ENCODE measurements at regions not wholly inside any gene's neighbourhood (a gene's known extent, or its start where the extent isn't known, plus 50 kb on each side); places are given as distances from the start of the nearest gene placed in this dataset.

DNA sequence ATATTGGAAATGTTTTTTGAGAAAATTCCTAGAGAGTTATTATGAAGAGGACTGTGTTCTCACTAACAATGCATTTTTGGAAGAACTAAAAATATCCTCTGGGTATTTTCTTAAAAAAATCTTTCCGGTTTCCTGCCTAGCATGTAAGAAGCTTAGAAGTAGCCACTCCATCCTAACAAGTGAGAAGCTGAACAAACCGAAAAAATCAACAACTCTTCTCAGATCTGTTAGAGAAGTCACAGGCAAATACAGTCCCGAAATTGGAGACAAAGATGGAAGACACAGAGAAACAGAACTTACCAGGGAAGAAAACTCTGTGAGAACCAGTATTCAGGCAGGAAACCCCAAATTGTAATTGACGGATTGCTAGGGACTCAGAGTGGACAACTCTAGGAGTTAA is 173.0 kb downstream of the KLF12 start:
- no peak overlapping the region for H3K27ac Mint-ChIP-seq
- H3K4me3 ChIP-seq (replicated peaks in 1 of 3; ENCODE audit: low read depth in 2 of 3, low read length in 3 of 3): no peak overlapping the region
- no peaks in the 10 kb centered on the region for H3K27me3 Mint-ChIP-seq (ENCODE audit: low read depth in 3 of 3)
- H3K79me2 ChIP-seq (ENCODE audit: insufficient read depth, low read length): no peaks in the 10 kb centered on the region
- H3K27ac ChIP-seq (ENCODE audit: low read depth in 1 of 2, low read length in 2 of 2): no peak overlapping the region
- no peaks in the 10 kb centered on the region for H3K36me3 Mint-ChIP-seq
- H3K4me2 ChIP-seq (replicated peaks; ENCODE audit: extremely low read depth, low read length, poor library complexity, severe bottlenecking): no peak overlapping the region
- H3K9me3 ChIP-seq (replicated peaks in 1 of 2; ENCODE audit: control insufficient read depth in 1 of 2, insufficient read depth in 1 of 2, low read length in 2 of 2): no peaks in the 10 kb centered on the region
- WGBS (ENCODE audit: insufficient coverage): no CpG with 5 or more reads among the region's 4 CpGs
- H4K20me1 ChIP-seq (ENCODE audit: insufficient read depth, low read length): no peaks in the 10 kb centered on the region
- H3K9me3 Mint-ChIP-seq: peaks cover 0 to 5% (median 2%) of the 10 kb centered on the region in 7 donors
- no peaks in the 10 kb centered on the region for H3K4me1 ChIP-seq (ENCODE audit: control insufficient read depth in 1 of 2, insufficient read depth in 2 of 2, low read length in 2 of 2)
- H2AFZ ChIP-seq (ENCODE audit: insufficient read depth, low read depth, low read length, poor library complexity, severe bottlenecking): no peak overlapping the region
- H3K9ac ChIP-seq (ENCODE audit: insufficient read depth, low read length, poor library complexity, severe bottlenecking): no peak overlapping the region
- TF ChIP-seq, protein P1, sequence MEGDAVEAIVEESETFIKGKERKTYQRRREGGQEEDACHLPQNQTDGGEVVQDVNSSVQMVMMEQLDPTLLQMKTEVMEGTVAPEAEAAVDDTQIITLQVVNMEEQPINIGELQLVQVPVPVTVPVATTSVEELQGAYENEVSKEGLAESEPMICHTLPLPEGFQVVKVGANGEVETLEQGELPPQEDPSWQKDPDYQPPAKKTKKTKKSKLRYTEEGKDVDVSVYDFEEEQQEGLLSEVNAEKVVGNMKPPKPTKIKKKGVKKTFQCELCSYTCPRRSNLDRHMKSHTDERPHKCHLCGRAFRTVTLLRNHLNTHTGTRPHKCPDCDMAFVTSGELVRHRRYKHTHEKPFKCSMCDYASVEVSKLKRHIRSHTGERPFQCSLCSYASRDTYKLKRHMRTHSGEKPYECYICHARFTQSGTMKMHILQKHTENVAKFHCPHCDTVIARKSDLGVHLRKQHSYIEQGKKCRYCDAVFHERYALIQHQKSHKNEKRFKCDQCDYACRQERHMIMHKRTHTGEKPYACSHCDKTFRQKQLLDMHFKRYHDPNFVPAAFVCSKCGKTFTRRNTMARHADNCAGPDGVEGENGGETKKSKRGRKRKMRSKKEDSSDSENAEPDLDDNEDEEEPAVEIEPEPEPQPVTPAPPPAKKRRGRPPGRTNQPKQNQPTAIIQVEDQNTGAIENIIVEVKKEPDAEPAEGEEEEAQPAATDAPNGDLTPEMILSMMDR (IDR thresholded peaks at IDR 0.05): no peak
- H3K4me3 Mint-ChIP-seq: no peak overlapping the region
- intact Hi-C loops (cut with micrococcal nuclease): no loop called here
- H3K27me3 ChIP-seq (ENCODE audit: control insufficient read depth in 2 of 2, insufficient read depth in 2 of 2, low read length in 2 of 2): no peaks in the 10 kb centered on the region
- DNase-seq: no peak
- H3K4me1 Mint-ChIP-seq: no peaks in the 10 kb centered on the region
- H3K36me3 ChIP-seq (replicated peaks in 1 of 2; ENCODE audit: control insufficient read depth in 1 of 2, insufficient read depth in 2 of 2, low read length in 2 of 2): no peaks in the 10 kb centered on the region

DNA sequence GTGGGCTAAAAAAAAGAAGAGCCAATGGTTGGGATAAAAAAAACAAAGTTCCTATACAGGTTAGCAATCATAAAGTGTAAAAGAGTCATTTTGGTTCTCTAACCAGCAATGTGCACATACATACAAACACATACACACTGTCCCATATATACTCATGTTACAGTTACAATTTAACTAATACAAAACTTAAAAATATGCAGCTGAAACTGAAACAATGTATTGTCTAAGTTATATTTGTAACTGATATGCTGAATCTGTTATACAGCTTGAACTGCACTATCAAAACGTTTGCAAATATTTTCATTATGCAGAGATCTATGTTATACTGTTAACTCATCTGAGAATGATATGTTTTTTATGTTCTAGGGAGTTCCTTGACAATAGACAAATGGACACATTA is 173.7 kb downstream of the KLF12 start:
- intact Hi-C loops (cut with micrococcal nuclease): no loop called here
- no peaks in the 10 kb centered on the region for H4K20me1 ChIP-seq (ENCODE audit: insufficient read depth, low read length)
- no peak overlapping the region for H3K4me2 ChIP-seq (replicated peaks; ENCODE audit: extremely low read depth, low read length, poor library complexity, severe bottlenecking)
- H3K27ac Mint-ChIP-seq: no peak overlapping the region
- H3K4me1 Mint-ChIP-seq: no peaks in the 10 kb centered on the region
- H3K4me3 Mint-ChIP-seq: no peak overlapping the region
- TF ChIP-seq, protein P1 (IDR thresholded peaks at IDR 0.05): no peak
- no peak overlapping the region for H3K27ac ChIP-seq (ENCODE audit: low read depth in 1 of 2, low read length in 2 of 2)
- H3K36me3 ChIP-seq (replicated peaks in 1 of 2; ENCODE audit: control insufficient read depth in 1 of 2, insufficient read depth in 2 of 2, low read length in 2 of 2): no peaks in the 10 kb centered on the region
- H2AFZ ChIP-seq (ENCODE audit: insufficient read depth, low read depth, low read length, poor library complexity, severe bottlenecking): no peak overlapping the region
- no peak overlapping the region for H3K9ac ChIP-seq (ENCODE audit: insufficient read depth, low read length, poor library complexity, severe bottlenecking)
- H3K27me3 ChIP-seq (ENCODE audit: control insufficient read depth in 2 of 2, insufficient read depth in 2 of 2, low read length in 2 of 2): no peaks in the 10 kb centered on the region
- peaks cover 0 to 5% (median 2%) of the 10 kb centered on the region in 7 donors for H3K9me3 Mint-ChIP-seq
- H3K4me3 ChIP-seq (replicated peaks in 1 of 3; ENCODE audit: low read depth in 2 of 3, low read length in 3 of 3): no peak overlapping the region
- no CpG with 5 or more reads among the region's 1 CpG for WGBS (ENCODE audit: insufficient coverage)
- no peak for DNase-seq
- peaks cover 0 to 2% (median 0%) of the 10 kb centered on the region in 3 donors for H3K27me3 Mint-ChIP-seq (ENCODE audit: low read depth in 3 of 3)
- H3K36me3 Mint-ChIP-seq: no peaks in the 10 kb centered on the region
- no peaks in the 10 kb centered on the region for H3K4me1 ChIP-seq (ENCODE audit: control insufficient read depth in 1 of 2, insufficient read depth in 2 of 2, low read length in 2 of 2)
- H3K79me2 ChIP-seq (ENCODE audit: insufficient read depth, low read length): no peaks in the 10 kb centered on the region
- H3K9me3 ChIP-seq (replicated peaks in 1 of 2; ENCODE audit: control insufficient read depth in 1 of 2, insufficient read depth in 1 of 2, low read length in 2 of 2): no peaks in the 10 kb centered on the region

Data from CD14-positive monocyte (primary cell).